HEK293 (cell line): ENCODE measurements at regions not wholly inside any gene's neighbourhood (a gene's known extent, or its start where the extent isn't known, plus 50 kb on each side); places are given as distances from the start of the nearest gene placed in this dataset.
A peak's percentile ranks its signal among the peaks of the same experiment; 100 is the strongest.

ENCODE experiments used
- CTCF ChIA-PET: fragments of 350-600 bp; formaldehyde crosslinking; extraction: SDS; loops from one replicate; lab custom pipeline; 2021; ENCODE audit warnings: antibody characterized with exemption; lab: Yijun Ruan, JAX
- POLR2A ChIA-PET: fragments of 300-600 bp; formaldehyde crosslinking; extraction: SDS; loops from one replicate; lab custom pipeline; 2020; ENCODE audit warnings: antibody characterized with exemption, inconsistent platforms; lab: Yijun Ruan, JAX
- H3K27ac ChIP-seq: fragments of 200-500 bp; sonication (Bioruptor generic); 2 replicates; pipeline ENCODE4 v1.5.1; 2014; ENCODE audit warnings: low read depth, low read length, control low read depth, inconsistent platforms; ENCODE audit errors: extremely low read depth
- H3K36me3 ChIP-seq, 2 experiments: fragments of 200-500 bp in 1 of 2; sonication (Bioruptor generic) in 1 of 2; 1 replicate in 1 of 2; 2 replicates in 1 of 2; pipeline ENCODE4 v1.5.1; 2014 to 2017; ENCODE audit warnings: inconsistent platforms in 2 of 2, low read length in 2 of 2; ENCODE audit not compliant: control insufficient read depth in 2 of 2, insufficient read depth in 1 of 2
- H3K4me1 ChIP-seq: fragments of 200-500 bp; sonication (Bioruptor generic); 2 replicates; pipeline ENCODE4 v1.5.1; 2014; ENCODE audit warnings: mild to moderate bottlenecking, low read length, inconsistent platforms; ENCODE audit not compliant: control insufficient read depth, insufficient read depth
- H3K4me3 ChIP-seq: 2 replicates; pipeline ENCODE4 v1.5.1; 2011; ENCODE audit warnings: low read depth, mild to moderate bottlenecking, control low read depth, low read length, moderate library complexity
- H3K9me3 ChIP-seq: fragments of 200-500 bp; sonication (Bioruptor generic); 2 replicates; pipeline ENCODE4 v1.5.1; 2014; ENCODE audit warnings: low read depth, low read length, inconsistent platforms; ENCODE audit not compliant: control insufficient read depth, insufficient read depth
- ATF2 ChIP-seq: fragments of 450-650 bp; formaldehyde crosslinking; IDR thresholded peaks from 2 replicates; pipeline ENCODE4 v1.5.1; 2016; ENCODE audit warnings: missing biosample characterization, missing genetic modification characterization, low read depth
- BCL11B ChIP-seq: fragments of 450-650 bp; formaldehyde crosslinking; IDR thresholded peaks from 2 replicates; pipeline ENCODE4 v1.5.1; 2016; ENCODE audit warnings: low read depth, missing biosample characterization, missing genetic modification characterization
- EGR2 ChIP-seq: fragments of 450-650 bp; formaldehyde crosslinking; IDR thresholded peaks from 2 replicates; pipeline ENCODE4 v1.5.1; 2016; ENCODE audit warnings: low read depth, missing biosample characterization, missing genetic modification characterization
- HOXA7 ChIP-seq: sonication (generic); formaldehyde crosslinking; IDR thresholded peaks from 2 replicates; pipeline ENCODE4 v1.8.1; 2022; ENCODE audit warnings: missing genetic modification reagents, borderline replicate concordance
- IKZF3 ChIP-seq: fragments of 450-650 bp; IDR thresholded peaks from 2 replicates; pipeline ENCODE4 v1.5.0; 2018; ENCODE audit warnings: missing biosample characterization, mild to moderate bottlenecking, missing genetic modification characterization, moderate library complexity
- PRDM6 ChIP-seq: fragments of 450-650 bp; formaldehyde crosslinking; IDR thresholded peaks from 2 replicates; pipeline ENCODE4 v1.5.1; 2017; ENCODE audit warnings: missing biosample characterization, missing genetic modification characterization
- SP2 ChIP-seq: fragments of 450-650 bp; formaldehyde crosslinking; IDR thresholded peaks from 2 replicates; pipeline ENCODE4 v1.5.1; 2016; ENCODE audit warnings: missing biosample characterization, missing genetic modification characterization
- WT1 ChIP-seq: fragments of 450-650 bp; formaldehyde crosslinking; IDR thresholded peaks from 2 replicates; pipeline ENCODE4 v1.5.1; 2016; ENCODE audit warnings: missing biosample characterization, missing genetic modification characterization
- ZBTB20 ChIP-seq: fragments of 450-650 bp; formaldehyde crosslinking; IDR thresholded peaks from 2 replicates; pipeline ENCODE4 v1.5.1; 2016; ENCODE audit warnings: missing biosample characterization, missing genetic modification characterization
- ZFP37 ChIP-seq: fragments of 450-650 bp; formaldehyde crosslinking; IDR thresholded peaks from 2 replicates; pipeline ENCODE4 v1.5.1; 2016; ENCODE audit warnings: missing biosample characterization, missing genetic modification characterization
- ZNF18 ChIP-seq: fragments of 450-650 bp; formaldehyde crosslinking; IDR thresholded peaks from 2 replicates; pipeline ENCODE4 v1.5.1; 2016; ENCODE audit warnings: missing biosample characterization, missing genetic modification characterization
- ZNF211 ChIP-seq: fragments of 450-650 bp; formaldehyde crosslinking; IDR thresholded peaks from 2 replicates; pipeline ENCODE4 v1.5.1; 2016; ENCODE audit warnings: low read depth, missing biosample characterization, missing genetic modification characterization
- ZNF311 ChIP-seq: fragments of 450-650 bp; formaldehyde crosslinking; IDR thresholded peaks from 2 replicates; pipeline ENCODE4 v1.5.1; 2017; ENCODE audit warnings: missing biosample characterization, missing genetic modification characterization, borderline replicate concordance
- ZNF350 ChIP-seq: fragments of 450-650 bp; formaldehyde crosslinking; IDR thresholded peaks from 2 replicates; pipeline ENCODE4 v1.5.0; 2017; ENCODE audit warnings: missing biosample characterization, mild to moderate bottlenecking, missing genetic modification characterization
- ZNF404 ChIP-seq: fragments of 450-650 bp; formaldehyde crosslinking; IDR thresholded peaks from 2 replicates; pipeline ENCODE4 v1.5.1; 2017; ENCODE audit warnings: missing biosample characterization, missing genetic modification characterization
- ZNF510 ChIP-seq: fragments of 450-650 bp; formaldehyde crosslinking; IDR thresholded peaks from 2 replicates; pipeline ENCODE4 v1.5.1; 2018; ENCODE audit warnings: mild to moderate bottlenecking, missing genetic modification characterization, missing biosample characterization; ENCODE audit not compliant: insufficient replicate concordance
- ZNF548 ChIP-seq: fragments of 450-650 bp; formaldehyde crosslinking; IDR thresholded peaks from 2 replicates; pipeline ENCODE4 v1.5.1; 2016; ENCODE audit warnings: missing biosample characterization, missing genetic modification characterization
- ZNF549 ChIP-seq: fragments of 450-650 bp; IDR thresholded peaks from 2 replicates; pipeline ENCODE4 v1.5.1; 2018; ENCODE audit warnings: missing biosample characterization, missing genetic modification characterization, mild to moderate bottlenecking, inconsistent platforms, moderate library complexity
- ZNF585B ChIP-seq: fragments of 450-650 bp; formaldehyde crosslinking; IDR thresholded peaks from 2 replicates; pipeline ENCODE4 v1.5.1; 2016; ENCODE audit warnings: missing biosample characterization, missing genetic modification characterization
- ZNF76 ChIP-seq: fragments of 450-650 bp; formaldehyde crosslinking; IDR thresholded peaks from 2 replicates; pipeline ENCODE4; 2016; ENCODE audit warnings: low read depth, missing biosample characterization, missing genetic modification characterization, borderline replicate concordance
- ZNF830 ChIP-seq: fragments of 450-650 bp; IDR thresholded peaks from 2 replicates; pipeline ENCODE4 v1.5.0; 2018; ENCODE audit warnings: missing biosample characterization, missing genetic modification characterization, low read depth, mild to moderate bottlenecking, moderate library complexity

GRCh38 chr21:28598214-28598613 lies 394.5 kb downstream of the LTN1 start:
- Histone ChIP-seq H3K4me3 (no peak overlapping the region), H3K4me1 (no peaks in the 10 kb centered on the region), H3K27ac (no peak overlapping the region), H3K36me3 (no peaks in the 10 kb centered on the region), H3K9me3 (no peaks in the 10 kb centered on the region)
- POLR2A ChIA-PET = no interaction called here
- no peak for TF ChIP-seq ZNF548 (tag by site-specific recombination)
- no peak for TF ChIP-seq ZNF350 (tag by site-specific recombination)
- TF ChIP-seq ZNF18 = no peak
- no peak for TF ChIP-seq ZNF404 (tag by site-specific recombination)
- no peak for TF ChIP-seq SP2 (tag by site-specific recombination)
- TF ChIP-seq ZNF76 (tag by site-specific recombination) = no peak
- no peak for TF ChIP-seq WT1
- TF ChIP-seq ZNF585B (tag by site-specific recombination) = no peak
- TF ChIP-seq BCL11B = no peak
- no peak for TF ChIP-seq ZBTB20 (tag by site-specific recombination)
- no peak for TF ChIP-seq ZFP37 (tag by site-specific recombination)
- no peak for TF ChIP-seq HOXA7 (CRISPR knock-in tag)
- no peak for TF ChIP-seq ZNF510
- no peak for TF ChIP-seq IKZF3 (tag by site-specific recombination)
- no peak for TF ChIP-seq ZNF830
- TF ChIP-seq ZNF311 (tag by site-specific recombination) = no peak
- no peak for TF ChIP-seq ZNF211 (tag by site-specific recombination)
- TF ChIP-seq PRDM6 = no peak
- TF ChIP-seq EGR2 = no peak
- CTCF ChIA-PET = interaction anchor here (1.2 kb wide), 1 partner anchor 147 kb away, joined by 3 read pairs; no protein-coding TSS in a partner anchor

GRCh38 chr21:28592205-28592865 lies 400.3 kb downstream of the LTN1 start:
- H3K27ac ChIP-seq = no peak overlapping the region
- CTCF ChIA-PET = interaction anchor here (0.7 to 1.1 kb wide), 2 partner anchors 69 to 153 kb away, joined by 3 read pairs; no protein-coding TSS in a partner anchor
- no peaks in the 10 kb centered on the region for H3K36me3 ChIP-seq
- POLR2A ChIA-PET = no interaction called here
- TF ChIP-seq BCL11B = no peak
- TF ChIP-seq ZNF549 (tag by site-specific recombination) = no peak
- TF ChIP-seq ATF2 (tag by site-specific recombination) = peak; percentile 91
- TF ChIP-seq, all 188 proteins: peak for 1
- no peaks in the 10 kb centered on the region for H3K4me1 ChIP-seq
- H3K4me3 ChIP-seq = no peak overlapping the region
- H3K9me3 ChIP-seq = no peaks in the 10 kb centered on the region; the same call in 1 of the 2 replicates
